Activated CD4-positive, alpha-beta T cell treated with anti-CD3 and anti-CD28 coated beads for 48 hours (primary cell): ENCODE measurements at regions not wholly inside any gene's neighbourhood (a gene's known extent, or its start where the extent isn't known, plus 50 kb on each side); places are given as distances from the start of the nearest gene placed in this dataset.

ENCODE experiments used
- DNase-seq: peaks from one replicate; pipeline ENCODE4 v3.0.0-alpha.2; 2020

DNA sequence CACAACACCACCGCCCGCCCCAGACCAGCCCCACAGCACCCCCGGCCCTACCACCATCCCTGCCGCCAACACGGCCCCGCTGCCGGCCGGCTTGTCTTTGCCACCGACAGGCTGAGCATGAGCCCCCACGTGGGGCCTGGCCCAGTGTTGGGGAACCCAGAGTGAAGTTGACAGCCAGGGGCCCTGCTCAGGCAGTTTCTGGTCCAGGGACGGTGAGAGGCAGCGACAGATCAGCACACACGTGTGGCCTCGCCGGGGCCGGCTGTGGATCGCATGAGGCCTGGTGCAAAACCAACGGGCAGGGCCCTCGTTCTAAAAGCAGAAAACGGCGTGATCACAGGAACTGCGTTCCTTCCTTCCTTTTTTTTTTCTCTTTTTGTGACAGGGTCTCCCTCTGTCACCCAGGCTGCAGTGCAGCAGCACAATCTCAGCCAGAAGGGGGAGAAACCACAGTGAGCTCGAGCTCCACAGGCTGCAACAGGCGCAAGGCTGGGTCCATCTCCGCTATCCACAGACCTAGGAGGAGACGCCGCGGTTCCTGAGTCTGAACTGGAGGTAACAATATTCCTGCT, 50.5 kb upstream of the FBRSL1 start:
- DNase-seq, result no peak

DNA sequence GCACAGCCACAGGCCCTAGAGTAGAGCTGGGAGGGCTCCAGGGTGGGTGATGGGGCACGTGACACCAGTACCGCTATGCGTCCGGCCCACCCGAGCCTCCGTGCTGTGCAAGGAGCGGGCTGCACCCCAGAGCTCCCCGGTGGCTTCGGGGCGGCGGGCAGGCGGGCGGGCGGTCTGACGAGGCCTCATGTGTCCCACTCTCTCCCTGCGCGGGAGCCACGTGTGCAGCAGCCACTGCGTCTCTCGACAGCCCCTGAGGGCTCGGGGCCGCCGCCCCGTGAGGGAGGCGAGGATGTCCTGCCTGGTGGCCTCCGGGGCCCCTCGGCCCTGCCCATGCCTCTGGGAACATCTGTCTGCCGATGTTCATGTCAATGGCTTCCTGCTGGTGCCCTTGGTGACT, 51.2 kb upstream of the FBRSL1 start:
- DNase-seq, result no peak

DNA sequence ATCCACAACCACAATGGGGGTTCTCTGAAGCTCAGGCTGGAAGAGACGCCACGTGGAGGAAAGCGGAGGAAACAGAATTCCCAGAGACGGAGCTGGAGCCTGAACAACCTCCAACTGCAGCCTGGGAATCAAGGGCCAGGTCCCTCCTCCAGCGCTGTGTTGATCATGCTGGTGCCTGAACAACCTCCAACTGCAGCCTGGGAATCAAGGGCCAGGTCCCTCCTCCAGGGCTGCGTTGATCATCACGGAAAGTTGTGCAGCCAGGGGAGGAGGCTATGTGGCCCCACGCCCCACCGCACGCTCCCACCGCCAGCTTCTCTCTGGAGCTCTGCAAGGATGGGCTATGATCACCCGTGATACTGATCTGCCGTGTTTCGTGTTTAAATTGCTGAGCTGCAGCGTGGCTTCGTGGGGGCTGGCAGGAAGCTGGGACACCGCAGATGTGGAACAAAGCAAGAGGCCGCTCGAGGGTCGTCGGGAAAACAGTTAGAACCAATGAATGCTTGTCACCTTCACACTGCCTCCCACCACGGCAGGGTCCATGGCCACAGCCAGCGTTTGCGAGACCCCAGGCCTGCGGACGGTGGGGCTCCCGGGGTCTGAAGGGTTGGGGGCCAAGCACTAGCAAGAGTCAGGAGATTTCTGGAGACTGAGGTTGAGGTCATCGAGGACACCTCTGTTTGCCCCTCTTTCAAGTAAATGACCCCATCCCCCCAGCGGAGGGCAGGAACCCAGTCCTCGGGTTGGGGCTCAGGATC, 51.8 kb upstream of the FBRSL1 start:
- no peak for DNase-seq

DNA sequence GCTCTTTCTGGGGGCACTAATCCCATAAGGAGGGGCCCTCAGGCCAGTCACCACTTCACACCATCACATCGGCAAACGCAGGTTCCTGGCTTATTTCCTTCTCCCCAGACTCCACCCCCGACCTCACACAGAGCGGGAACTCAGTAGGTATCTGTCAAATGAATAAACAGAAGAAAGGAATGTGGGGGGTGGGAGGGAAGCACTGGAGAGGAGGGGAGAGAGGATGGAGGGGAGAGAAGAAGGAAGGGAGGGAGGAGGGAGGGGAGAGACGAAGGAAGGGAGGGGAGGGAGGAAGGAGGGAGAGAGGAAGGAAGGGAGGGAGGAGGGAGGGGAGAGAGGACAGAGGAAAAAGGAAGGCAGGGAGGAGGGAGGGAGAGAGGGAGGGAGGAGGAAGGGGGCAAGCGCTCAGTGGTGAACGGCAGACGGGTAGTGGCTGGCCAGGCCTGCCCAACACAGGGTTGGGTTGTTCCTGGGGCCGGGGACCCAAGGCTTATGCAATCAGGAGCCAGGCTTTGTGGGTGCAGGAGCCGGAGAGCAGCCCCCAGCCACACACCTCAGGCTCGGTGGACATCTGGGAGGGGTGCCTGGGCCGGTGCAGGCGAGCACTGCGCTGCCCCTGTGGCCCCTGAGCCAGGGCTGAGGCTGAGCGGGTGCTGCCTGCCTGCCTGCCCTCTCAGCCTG, 52.6 kb upstream of the FBRSL1 start:
- DNase-seq, result no peak

DNA sequence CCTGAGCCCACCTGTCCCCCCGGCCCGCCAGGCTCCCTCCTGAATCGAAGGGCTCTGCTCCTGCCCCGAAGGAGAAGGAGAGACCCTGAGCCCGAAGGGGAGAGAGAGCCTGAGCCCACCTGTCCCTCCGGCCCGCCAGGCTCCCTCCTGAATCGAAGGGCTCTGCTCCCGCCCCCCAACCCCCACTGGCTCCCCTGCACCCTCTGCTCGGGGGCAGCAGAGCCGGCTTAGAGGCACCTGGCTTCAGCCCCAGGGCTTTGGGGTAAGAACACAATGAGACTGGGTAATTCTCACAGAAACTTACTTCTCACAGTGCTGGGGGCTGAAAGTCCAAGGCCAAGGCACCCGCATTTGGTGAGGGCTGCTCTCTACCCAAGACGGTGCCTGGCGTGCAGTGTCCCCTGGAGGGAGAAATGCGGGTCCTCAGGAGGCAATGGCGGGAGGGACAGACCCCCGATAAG, 53.1 kb upstream of the FBRSL1 start:
- no peak for DNase-seq

DNA sequence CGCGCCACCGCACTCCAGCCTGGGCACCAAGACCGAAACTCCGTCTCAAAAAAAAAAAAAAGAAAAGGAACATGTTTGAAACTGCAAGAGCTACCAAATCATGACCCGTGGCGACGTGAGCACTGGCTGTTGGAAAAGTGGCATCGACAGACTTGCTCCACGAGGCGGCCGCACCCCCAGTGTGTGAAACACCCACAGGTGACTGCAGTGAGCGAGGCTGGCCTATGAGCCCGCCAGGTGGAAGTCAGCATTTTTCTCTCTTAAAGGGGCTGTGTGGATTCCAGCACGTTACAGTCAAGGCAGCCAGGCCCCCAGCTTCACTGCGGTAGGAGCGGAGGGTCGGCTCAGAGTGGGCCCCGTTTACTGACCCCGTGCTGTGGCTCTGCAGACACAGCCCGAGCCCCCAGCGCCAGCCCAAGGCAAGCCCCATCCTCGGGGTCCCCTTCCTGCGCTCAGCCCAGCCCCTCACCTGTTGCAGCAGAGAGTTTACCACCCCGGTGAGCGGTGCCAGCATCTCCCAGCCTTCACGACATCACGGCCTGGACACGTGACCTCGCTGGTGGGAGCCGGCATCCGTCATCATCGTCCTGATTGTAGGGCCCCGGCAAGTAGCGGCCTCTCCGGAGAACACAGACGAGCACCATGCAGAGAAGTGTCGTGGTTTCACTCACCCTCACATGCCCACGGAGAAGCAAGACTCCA, 54.3 kb upstream of the FBRSL1 start:
- DNase-seq, result no peak

DNA sequence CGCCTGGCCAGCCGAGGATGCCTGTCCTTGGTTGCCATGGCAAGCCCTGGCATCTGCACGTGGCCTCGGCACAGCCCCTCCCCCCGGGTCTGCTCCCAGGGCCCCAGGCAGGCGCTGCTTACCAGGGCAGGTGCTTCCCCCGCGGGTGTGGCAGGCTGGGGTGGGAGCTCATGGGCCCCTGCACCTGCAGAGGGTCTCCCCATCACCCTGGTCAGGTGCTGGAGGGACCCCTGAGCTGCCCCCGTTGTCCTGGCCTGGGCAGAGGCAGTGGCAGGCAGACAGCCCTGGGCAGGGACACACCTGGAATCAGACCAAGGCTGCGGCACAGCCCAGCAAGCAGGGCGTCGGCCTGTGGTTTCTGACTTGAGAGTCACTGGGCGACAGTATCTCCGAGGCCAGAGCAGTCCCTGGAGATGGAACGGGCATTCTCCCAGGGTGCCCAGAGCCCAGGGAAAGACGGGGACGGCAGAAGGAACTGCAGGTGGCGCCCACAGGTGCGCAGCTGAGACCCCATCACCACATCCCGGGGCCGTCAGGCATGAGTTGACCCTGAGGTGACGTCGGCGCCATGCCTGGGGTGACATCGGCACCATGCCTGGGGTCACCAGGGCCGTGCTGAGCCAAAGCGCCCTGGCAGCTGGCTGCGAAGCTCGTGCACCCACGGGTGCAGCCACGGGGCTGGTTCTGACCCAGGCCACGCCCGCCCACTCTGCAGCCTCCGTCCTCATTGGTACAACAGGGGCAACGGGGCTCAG, 56.1 kb upstream of the FBRSL1 start:
- no peak for DNase-seq

DNA sequence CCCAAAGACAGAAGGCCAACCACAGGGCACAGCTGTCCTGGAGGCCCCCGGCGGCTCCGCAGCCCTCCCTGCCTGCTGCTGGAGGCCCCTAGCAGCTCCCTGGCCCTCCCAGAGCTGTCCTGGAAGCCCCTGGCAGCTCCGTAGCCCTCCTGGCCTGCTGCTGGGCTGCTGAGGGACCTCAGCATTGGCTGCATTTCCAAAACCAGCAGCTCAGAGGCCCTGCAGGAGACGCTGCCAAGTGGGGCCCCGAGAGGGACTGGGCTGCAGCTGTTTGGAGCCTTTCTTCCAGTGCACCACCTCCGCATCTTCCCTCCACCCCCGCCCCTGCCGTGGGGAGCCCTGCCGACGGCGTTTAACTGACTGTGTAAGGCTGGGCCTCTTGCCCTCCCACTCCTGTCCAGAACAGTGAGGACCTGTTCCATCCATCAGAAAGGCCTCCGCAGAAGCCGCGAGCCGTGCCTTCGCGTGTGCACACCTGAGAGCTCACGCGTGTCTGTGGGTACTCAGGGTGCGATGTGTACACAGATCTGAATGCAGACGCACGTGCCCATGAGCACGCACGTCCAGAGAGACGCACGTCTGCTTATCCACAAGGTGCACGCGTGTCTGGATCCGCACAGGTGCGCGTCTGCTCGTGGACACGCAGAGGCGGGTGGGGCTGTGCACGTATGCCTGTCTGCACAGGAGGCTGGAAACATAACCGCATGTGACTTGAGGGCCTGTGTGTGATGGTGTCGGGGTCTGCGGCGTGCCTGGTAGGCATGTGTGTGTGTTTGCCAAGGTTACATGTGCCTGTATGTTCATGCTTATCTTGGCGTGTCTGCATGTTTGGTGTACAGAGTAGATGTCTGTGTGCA, 57.0 kb upstream of the FBRSL1 start:
- no peak for DNase-seq

DNA sequence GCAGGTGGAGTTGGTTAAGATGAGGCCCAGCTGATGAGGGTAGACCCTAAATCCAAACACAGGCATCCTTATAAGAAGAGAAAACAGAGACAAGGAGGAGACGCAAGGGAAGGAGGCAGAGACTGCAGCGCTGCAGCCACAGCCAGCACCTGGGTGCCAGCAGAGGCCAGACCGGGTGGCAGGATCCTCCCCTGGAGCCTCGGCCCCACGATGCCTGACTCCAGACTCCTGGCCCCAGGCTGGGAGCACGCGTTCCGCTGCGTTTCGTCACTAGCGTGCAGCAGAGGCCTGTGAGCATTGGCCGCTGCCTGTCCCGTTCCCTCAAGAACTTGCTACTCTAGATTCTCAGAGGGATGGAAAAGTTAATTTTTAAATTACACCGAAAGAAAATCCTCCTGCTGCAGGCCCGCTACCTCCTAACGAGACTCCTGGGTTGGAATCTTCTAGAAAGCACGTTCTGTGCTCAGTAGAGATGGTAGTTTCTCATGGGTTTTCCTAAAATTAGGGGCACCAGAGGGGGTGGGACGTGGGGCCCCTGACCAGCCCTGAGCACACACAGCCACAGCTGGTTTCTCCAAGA, 57.7 kb upstream of the FBRSL1 start:
- no peak for DNase-seq

DNA sequence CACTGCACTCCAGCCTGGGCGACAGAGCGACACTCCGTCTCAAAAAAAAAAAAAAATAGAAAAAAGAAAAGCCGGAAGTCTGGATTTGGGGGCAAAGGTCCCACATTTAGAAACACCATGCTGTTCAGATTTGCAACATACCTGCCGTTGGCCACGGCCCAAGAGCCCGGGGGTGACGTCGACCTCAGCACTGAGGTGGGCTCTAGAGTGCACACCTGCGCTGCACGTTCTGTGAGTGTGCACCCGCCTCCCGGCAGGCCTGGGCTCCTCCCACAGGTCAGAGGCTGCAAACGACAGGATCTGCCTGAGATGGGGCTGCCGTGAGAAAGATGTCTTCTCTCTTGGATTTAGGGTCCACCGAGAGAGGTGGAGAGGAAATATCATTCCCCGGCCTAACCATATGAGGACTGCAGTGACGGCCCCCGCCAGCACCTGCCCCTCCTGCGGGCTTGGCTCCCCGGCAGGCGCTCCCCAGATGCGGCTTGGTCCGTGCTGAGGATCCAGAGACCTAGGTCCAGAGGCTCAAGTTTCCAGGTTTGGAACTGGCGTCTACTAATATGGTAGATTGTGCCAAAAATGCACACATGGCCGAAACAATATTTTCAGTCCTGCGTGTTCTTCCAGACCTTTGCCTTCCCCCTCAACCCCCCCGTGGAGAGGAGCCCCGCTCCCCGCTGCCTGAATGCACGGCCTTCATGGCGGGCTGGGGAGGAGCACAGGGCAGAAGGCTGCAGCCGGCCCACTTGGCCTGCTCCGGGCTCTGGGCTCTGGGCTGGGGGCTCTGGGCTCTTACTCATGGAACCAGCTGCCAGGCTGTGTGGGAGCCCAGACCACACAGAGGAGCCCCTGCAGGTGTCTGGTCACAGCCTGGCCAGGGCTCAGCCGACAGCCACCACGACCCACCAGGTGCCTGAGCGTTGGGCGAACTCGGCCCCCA, 58.8 kb upstream of the FBRSL1 start:
- no peak for DNase-seq

DNA sequence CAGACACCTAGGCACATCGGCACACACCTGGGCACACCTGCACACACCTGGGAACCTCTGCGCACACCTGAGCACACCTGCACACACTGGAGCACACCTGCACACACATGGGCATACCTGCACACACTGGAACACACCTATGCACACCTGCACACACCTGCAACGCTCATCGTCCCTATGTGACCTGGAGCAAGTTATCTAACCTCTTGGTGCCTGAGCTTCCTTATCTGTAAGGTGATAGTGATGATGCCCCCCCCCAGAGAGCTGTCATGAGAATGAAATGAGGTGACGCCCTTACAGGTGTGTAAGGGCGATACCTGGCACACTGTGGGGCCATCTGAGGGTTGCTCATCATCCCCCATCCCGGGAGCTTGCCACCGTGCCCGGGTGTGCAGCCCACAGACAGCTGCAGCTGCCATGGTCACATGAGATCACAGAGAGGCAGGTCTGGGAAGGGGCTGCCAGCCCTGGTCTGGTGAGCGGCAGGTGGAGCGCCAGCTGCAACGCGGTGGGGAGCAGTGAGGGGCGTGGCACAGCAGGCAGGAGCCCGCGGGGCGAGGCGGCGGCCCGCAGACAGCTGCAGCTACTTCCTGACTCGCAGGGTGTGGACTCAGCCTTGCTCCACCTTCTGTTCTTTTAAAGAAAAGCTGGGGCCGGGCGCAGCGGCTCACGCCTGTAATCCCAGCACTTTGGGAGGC, 59.9 kb upstream of the FBRSL1 start:
- peak; percentile 52 for DNase-seq

DNA sequence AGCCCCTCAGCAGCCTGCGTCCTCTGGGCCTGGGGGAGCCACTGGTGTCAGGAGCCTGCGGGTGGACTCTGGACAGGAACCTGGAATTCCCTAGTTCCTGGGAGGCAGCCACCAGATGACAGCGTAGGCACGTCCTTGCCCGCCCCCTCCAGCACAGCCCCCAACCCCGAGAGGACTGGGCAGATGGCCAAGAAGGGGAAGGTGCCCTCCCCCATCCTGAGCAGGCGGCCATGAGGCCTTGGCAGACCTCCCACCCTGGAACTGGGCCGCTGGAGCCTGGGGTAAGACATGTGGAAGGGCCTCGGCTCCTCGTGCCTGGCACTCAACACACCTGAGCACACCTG, 60.4 kb upstream of the FBRSL1 start:
- no peak for DNase-seq

DNA sequence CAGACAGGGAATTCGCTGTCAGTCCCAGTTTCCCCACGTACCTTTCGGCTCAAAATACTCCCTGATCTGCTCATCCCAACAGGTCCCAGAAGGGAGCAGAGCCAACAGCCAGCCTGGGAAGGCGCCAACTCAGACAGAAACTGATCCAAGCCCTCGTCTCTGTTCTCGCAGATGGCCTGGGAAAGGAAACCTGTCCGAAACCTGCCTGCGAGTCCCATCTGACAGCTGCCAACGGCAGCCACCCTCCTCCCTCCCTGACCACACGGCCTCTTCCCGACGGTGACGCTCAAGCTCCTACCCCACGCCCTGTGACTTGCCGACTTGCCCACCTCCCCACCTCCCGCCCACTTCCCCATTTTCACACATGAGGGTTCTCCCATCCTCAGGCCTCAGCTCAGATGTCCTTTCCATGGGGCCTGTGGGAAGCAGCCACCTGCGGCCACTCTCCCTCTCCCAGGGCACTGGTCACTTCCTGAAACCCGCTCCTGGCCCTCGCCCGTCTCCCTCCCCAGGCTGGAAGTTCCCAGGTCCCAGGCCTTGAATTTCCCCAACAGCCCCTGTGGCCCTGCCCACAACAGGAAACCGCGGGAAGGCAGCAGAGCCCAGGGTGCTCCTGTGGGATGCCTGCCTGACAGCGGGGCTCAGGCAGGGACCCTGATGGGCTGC, 60.9 kb upstream of the FBRSL1 start:
- DNase-seq, result no peak

DNA sequence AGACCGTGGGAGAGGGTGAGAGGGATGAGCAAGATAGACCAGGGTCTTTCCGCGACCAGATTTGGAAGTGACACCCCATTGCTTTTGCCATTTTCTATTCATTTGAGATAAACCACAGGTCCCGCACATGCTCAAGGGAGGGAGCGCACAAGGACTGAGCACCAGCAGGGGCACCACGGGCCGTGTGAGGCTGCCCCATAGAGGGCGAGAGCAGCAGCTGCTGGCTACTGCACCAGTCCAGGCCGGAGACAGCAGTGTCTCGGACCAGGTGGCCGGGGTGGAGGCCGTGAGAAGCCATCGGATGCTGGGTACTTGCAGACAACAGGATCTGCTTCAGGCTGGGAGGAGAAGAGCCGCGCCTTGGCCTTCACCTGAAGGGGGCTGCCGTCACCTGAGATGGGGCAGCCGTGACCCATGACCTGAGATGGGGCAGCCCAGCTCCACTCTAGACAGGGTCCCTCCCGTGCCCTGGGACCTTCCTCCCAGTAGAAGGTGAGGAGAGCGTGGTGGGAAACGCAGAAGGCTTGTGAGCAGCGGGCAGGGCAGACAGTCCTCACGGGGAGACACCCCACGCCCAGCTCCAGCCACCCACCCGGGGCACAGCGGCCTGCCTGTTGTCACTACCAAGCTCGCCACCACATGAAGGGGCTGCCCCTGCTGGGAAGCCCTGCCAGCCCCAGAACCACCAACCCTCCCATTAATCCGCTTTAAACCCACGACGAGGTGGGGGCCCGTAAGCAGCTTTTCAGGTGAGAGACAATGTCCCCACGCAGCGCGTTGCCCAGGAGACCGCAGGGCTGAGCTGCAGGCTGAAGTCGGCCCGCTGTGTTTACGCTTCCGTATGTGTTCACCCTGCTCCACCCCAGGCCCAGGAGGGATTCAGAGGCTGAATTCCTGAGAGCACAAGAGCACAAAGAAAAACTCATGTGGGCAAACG, 61.7 kb upstream of the FBRSL1 start:
- no peak for DNase-seq

DNA sequence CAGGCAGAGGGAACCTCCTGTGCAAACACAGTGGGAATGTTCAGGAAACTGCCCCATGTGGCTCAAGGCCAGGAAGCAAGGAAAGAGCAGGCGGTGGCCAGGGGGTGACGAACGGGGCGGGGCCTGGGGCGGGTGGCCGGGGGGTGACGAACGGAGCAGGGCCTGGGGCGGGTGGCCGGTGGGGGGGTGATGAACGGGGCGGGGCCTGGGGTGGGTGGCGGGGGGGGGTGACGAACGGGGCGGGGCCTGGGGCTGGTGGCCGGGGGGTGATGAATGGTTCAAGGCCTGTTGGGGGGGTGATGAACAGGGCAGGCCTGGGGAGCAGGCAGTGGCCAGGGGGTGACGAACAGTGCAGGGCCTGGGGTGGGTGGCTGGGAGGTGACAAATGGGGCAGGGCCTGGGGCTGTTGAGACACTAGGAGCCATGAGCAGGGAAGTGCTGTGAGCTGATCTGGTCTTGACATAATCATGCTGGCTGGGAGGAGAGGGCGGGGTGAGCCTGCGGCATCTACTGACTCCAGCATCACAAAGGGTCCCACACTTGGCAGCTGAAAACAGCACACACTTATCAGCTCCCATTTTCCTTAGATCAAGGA, 62.7 kb upstream of the FBRSL1 start:
- no peak for DNase-seq

DNA sequence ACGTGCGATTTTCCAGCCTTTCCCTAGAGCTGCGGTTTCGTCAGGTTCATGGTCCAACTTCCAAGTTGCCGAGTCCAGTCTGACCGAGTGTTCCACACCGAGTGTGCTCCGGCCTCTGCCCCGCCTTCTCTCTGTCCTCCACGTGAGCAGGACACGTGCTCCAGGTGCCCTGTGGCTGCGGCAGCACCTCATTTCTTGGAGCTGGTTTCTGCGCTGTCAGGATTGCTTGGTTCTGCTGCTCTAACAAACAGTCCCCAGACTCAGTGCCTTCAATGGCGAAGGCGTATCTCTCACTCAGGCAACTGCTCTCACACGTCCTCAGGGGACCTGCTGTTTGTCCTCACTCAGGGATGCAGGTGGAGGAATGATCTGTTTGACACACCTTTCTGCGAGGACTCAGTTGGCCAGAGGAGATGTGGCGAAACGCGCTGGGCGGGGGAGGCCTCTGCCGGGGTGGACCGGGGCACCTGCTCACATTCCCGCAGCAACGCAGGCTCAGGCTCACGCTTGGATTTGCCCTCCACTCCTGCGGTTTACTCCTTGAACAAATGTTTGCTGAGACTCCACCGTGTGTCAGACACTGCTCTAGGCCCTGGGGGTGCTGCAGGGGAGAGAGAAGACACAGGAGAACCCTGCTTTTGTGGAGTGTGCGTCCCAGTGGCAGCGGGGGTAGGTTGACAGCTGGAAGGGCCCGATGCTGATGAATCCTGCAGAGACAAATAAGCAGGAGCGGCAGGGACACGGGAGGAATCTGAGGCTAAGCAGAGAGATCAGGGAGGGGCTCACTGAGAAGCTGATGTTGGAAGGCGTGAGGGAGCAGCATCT, 63.4 kb upstream of the FBRSL1 start:
- DNase-seq, result no peak

DNA sequence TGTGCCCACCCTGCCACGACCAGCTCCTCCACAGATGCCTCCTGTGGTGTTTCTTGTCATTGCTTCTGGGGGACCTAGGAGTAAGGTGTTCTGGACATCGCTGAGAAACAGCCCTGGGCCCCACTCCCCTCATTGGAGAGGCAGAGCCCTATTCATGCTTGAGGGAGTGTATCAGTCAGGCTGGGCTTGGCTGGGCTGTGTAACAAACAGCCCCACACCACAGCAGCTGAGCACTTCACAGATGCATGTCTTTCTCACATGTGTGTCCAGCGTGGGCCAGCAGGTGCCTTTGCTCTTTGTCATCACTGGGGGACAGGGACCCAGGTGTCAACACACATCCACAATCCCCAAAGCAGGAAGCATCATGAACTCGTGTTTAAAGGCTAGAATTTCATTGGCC, 65.1 kb upstream of the FBRSL1 start:
- no peak for DNase-seq
